Uterus (tissue), 2 donors: ENCODE measurements at regions not wholly inside any gene's neighbourhood (a gene's known extent, or its start where the extent isn't known, plus 50 kb on each side); places are given as distances from the start of the nearest gene placed in this dataset.

ENCODE experiments used
- CTCF ChIP-seq, 4 experiments: fragments of 200-600 bp in 2 of 4; fragments of 450-650 bp in 2 of 4; sonication (generic) in 2 of 4; IDR thresholded peaks; one replicate each; pipeline ENCODE4 v1.5.1; 2016 to 2019; ENCODE audit warnings: antibody characterized with exemption in 4 of 4, mild to moderate bottlenecking in 2 of 4, moderate library complexity in 1 of 4
- POLR2A ChIP-seq, 2 donors: fragments of 450-650 bp; IDR thresholded peaks; one replicate each; pipeline ENCODE4 v1.6.1; 2016; ENCODE audit warnings: antibody characterized with exemption in 2 of 2, mild to moderate bottlenecking in 1 of 2, moderate library complexity in 1 of 2

- TF ChIP-seq CTCF (IDR thresholded peaks at IDR 0.05) (no peak), POLR2A (IDR thresholded peaks at IDR 0.05) (no peak)
These were observed 1277.2 kb upstream of the GJE1 start for GRCh38 chr6:140855520-140855919.
